ENCODE measurements at regions not wholly inside any gene's neighbourhood (a gene's known extent, or its start where the extent isn't known, plus 50 kb on each side); places are given as distances from the start of the nearest gene placed in this dataset.
A peak's percentile ranks its signal among the peaks of the same experiment; 100 is the strongest.
"Not testable (repeated sequence)": the region's sequence is repeated elsewhere in the genome, so short reads cannot be mapped to it uniquely, and the experiment has no call there.

DNA sequence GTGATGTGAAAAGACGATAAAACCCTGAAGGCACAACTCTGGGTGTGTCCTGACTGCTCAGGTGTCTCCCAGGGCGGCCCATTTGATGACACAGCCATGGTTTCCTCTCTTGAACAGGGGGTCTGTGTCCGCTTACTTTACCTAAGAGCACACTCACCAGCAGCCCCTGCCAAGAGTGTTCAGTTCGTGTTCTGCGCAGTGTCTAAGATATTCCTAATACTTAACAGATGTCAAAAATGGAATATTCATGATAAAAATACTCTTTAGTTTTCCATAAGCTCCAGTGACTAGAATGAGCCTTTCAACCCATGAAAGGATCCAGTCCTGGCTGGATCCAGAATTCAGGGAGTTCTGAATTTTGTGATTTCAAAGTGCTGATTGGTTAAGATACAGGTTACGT, 492.4 kb downstream of the TNS3 start:
- DNase-seq (ENCODE audit: low spot score), result no peak

DNA sequence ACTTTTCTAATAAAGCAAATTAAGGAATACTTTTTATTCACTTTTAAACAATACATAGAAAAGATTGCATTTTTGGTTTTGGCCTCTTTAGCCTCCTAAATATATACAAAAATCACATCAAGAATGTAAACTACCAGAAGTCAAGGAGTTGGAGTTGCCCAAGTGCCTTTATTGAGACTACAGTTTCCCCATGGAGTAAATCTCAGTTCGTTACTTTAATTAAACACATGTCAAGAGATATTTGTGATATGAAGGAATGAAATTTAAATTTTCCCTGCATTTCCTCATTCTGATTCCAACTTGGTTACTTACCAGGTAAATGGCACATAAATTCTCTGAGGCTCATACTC, 492.9 kb downstream of the TNS3 start:
- no peak for DNase-seq (ENCODE audit: low spot score)

- DNase-seq (ENCODE audit: low spot score), result peak; percentile 81
These were observed 493.4 kb downstream of the TNS3 start for GRCh38 chr7:47088329-47089067.

DNA sequence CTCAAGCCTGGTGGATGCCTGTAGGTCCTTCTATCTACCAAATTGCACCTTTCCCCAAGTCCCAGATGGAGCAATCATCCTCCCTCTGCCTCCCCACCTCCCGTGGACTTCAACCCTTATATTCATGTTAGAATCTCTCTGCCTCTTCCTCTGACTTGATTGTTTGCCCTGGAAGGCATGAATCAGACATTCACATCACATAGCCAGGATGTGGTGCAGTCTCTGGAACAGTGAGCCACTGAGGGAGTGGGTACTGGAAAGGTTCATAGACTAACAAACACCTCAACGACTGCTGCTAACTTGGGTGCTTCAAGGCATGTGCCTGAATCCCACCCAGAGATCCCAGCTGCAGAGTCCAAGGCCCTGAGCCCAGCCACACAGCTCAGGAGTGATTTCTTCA, 494.0 kb downstream of the TNS3 start:
- peak; percentile 92 for DNase-seq (ENCODE audit: low spot score)

- DNase-seq (ENCODE audit: low spot score), result peak; percentile 55
These were observed 496.2 kb downstream of the TNS3 start for GRCh38 chr7:47085491-47086275.

GRCh38 chr7:47083476-47084250, 498.2 kb downstream of the TNS3 start:
- DNase-seq (ENCODE audit: low spot score), result no peak

DNA sequence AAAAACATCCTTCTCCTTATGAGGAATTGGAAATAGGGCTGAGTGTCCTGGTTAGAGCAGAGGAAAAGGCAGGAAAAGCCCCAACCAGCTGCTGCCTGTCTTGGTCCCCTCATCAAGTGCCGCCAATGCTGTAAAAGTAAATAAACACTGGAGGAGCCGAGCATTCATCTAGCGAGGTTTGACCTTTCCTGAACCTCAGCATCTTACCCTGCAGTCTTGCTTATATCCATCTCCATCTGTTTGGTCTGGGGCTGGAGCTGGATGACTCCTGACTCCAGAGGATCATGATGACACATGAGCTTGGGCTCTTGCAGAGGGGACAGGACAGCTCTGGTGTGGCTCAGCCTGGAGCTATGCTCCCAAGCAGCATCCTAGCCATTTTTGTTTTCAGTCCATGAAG, 501.1 kb downstream of the TNS3 start:
- DNase-seq (ENCODE audit: low spot score), result no peak

DNA sequence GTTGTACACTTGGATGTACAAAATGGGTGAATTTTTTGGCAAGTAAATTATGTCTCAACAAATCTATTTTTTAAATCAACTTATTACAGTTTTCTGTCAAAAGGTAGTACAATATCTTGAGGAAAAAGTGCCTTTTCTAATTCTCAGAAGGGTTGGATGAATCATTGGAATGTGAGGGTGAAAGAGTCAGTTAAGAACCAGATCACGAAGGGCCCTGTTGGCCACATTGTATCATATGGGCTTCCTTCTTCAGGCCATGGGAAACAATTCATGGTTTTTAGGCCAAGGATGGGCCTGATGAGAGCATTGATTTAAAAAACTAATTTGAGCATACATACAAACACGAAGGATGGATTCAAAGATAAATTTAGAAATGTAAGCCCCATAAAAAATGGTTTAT, 503.7 kb downstream of the TNS3 start:
- DNase-seq (ENCODE audit: low spot score), result no peak

DNA sequence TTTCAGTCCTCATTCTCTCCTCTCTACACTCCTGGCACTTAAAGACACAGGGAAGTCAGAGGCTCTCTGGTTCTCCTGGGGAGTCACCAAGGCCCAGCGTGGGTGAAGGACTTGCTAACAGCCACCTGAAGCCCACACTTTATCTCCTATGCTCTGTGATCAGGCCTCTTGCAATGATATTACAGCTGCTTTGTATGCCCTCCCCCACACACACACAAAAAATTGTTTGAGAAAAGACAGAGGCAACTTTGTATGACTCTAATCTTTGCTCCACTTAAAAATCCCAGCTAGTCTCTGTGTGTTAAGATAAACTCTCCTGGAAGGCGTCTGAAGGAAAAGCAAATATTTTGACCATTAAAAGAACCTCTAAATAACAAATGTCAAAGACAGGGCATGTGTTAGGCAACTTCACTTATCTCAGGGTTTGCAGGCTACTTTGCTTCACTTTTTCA, 507.2 kb downstream of the TNS3 start:
- DNase-seq (ENCODE audit: low spot score), result no peak

- DNase-seq (ENCODE audit: low spot score), result no peak
These were observed 508.6 kb downstream of the TNS3 start for GRCh38 chr7:47073284-47073683.

DNA sequence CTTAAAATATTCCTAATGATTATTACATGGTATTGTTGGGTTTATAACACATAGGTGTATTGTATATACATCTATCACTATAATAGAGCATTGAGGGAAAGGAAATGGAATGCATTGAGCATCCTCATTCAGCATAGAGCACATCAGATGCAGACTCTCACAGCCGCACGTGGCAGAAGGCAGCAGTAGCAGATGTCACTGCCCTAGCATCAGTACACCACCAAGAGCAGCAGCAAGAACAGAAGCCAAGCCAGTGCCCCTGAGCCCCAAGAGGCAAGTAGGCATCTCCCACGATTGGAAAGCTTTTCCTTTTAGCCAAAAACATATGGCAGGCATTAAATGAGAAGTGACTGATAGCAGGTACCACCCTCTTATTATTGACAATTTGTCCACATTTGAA, 510.0 kb downstream of the TNS3 start:
- no peak for DNase-seq (ENCODE audit: low spot score)

GRCh38 chr7:47069385-47070076, 512.4 kb downstream of the TNS3 start:
- no peak for DNase-seq (ENCODE audit: low spot score)

DNA sequence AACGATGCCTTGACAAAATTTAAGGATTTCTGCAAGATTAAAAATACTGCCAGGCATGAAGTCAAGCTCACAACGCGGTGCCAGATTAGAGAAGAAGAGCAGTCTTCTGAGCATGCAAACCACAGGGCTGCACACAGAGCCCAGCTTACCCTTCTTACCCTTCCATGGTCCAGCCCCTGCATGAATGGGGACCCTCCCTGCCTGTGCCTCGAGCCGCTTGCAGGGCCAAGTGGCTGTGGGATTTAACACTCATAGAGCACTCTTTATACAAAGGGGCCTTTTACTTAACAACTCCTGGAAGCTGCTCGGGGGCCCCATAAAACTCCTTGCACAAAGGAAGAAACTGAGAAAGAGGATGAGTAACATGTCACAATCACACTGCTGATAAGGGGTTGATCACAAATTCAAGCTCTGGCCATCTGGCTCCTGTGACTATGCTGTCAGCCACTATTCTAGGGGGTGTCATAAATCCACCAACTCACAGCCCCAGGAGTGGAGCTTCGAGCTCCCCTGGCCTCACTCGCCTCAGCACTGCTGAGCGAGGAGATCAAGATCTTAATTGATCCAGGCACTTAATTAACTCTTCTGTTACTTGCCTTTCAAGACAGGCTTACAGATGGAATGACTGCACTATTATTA, 514.8 kb downstream of the TNS3 start:
- DNase-seq (ENCODE audit: low spot score), result no peak

DNA sequence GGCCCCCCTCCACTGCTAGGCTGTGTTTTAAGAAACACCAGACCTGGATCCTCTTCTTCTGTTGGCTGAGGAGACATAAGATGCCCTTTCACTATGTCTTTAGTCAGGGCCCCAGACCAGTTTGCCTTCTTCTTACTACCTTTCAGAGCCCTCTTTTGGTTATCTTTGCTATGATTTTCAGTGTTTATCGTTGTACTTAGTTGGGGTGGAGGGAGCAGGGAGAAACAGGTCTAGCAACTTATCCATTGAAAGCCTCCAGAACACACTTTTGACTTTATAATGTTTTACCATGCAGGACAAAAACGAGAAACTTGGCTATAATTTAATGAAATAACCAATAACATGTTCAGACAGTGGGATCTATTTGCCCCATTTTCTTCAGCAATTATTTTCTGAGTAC, 525.2 kb downstream of the TNS3 start:
- no peak for DNase-seq (ENCODE audit: low spot score)

DNA sequence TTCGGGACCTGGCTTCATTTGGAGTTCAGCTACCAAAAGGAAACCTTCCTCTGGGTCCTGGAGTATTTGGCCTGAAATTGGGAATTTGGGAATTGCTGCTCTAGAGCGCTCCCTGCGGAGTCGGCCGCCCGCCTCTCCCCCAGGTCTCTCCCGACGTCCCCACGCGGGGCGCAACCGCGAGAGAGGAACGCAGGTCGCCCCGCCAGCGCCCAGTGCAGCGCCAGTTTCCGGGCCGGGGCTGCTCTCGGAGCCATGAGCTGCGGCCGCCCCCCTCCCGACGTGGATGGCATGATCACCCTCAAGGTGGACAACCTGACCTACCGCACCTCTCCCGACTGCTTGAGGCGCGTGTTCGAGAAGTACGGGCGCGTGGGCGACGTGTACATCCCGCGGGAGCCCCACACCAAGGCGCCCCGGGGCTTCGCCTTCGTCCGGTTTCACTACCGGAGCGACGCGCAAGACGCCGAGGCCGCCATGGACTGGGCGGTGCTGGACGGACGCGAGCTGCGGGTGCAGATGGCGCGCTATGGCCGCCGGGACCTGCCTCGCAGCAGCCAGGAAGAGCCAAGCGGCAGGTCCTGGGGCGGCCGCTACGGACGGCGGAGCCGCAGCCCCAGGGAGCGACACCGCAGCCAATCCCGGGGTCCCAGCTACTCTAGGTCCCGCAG, 529.2 kb downstream of the TNS3 start:
- not testable (repeated sequence) for DNase-seq (ENCODE audit: low spot score)

DNA sequence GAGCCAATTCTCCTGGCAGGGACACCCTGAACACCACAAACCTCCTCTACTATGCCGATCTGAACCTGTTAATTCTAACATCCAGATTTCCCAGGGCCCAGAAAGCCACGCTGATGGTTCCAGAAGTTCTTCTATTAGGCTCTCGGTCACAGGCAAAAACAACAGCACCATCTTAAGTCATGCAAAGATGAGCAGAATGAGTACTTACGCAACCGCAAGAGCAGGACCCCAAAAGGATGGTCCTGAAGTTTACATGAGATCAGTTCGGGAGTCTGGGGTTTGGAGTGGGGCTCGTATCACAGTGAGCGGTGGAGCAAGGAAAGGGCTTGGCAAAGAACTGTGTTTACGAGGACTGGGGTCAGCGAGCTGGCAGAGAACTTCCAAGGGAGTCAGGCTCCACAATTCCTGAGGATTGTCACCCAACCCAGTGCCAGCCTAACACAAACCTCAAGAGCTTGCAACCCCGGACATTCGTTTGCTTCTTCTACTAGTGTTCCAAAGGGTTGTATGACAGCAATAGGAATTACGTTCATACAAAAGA, 532.6 kb downstream of the TNS3 start:
- DNase-seq (ENCODE audit: low spot score), result peak; percentile 6

- peak; percentile 47 for DNase-seq (ENCODE audit: low spot score)
These were observed 534.5 kb downstream of the TNS3 start for GRCh38 chr7:47047384-47047783.

GRCh38 chr7:47046949-47047348, 535.0 kb downstream of the TNS3 start:
- peak; percentile 36 for DNase-seq (ENCODE audit: low spot score)

DNA sequence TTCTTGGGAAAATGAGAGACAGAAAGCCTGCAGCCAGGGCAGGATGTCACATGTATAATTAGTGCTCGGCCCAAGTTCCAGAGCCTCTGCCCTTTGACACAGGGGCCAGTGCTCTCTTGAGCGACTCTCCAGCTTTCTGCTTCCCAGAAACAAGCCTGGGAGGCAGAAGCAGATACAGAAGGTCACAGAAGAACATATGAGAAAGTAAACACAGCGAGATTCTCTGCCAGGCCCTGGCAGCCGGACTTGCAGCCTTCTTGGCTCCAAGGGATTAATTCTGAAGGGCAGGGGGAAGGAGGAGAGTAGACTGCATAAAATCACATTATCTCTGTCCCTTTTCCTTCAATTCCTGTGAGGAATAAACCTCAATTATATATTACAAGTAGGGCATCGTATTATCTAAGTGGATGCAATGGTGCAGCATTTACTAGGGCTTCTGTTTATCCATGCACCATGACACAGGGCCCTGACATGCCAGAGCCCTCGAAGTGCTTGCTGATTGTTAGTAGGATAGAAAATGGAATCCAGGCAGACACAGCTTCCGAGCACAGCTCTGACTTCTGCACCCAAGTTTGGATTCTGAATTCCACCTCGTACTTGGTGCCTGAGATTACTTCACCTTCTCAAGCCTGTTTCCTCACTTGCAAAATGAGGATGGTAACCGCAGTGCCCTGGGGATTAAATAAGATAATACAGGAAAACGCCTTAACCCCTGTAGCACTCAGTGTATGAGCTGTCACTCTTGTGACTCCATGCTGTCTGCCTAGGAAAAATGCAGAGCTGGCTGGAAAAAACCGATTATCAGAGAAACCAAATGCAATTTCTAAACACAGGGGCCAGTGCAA, 536.5 kb downstream of the TNS3 start:
- no peak for DNase-seq (ENCODE audit: low spot score)

DNA sequence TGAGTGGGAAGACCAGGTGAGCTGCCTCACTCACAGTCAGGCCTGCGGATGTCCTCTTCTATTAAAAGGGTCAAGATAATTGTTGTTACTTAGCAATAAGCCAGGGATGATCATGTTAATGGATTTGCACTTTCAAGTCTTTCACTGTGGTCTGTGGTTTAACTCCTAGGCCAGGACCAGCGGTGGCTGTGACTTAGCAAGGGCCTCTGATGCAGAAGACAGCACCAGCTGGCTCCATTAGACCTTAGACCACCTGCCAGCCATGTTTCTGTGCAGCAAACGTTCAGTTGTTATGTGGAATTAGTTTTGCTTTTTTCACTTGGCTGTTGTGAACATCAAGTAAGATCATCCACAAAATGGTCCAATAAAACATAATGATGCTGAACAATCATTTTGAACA, 537.3 kb downstream of the TNS3 start:
- no peak for DNase-seq (ENCODE audit: low spot score)

Measured in kidney tubule cell (primary cell).